ENCODE measurements at regions not wholly inside any gene's neighbourhood (a gene's known extent, or its start where the extent isn't known, plus 50 kb on each side); places are given as distances from the start of the nearest gene placed in this dataset.

DNA sequence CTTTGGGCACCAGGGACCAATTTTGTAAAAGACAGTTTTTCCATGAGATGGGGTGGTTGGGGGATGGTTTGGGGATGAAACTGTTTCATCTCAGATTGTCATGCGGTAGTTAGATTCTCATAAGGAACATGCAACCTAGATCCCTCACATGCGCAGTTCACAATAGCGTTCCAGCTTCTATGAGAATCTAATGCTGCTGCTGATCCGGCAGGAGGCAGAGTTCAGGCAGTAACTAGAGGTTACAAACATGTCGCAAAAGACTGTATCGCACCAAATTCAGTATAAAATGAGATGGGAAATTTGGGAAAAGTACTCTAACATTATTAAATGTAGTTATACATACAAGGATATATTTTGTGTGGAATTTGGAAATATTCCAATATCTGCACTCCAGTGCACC lies 213.2 kb upstream of the LRFN5 start:
- WGBS (ENCODE audit: extremely low coverage, insufficient read length, low lambda C conversion rate): no CpG with 5 or more reads among the region's 6 CpGs

More for the DNA sequence above, 213.2 kb upstream of the LRFN5 start:
- no peak overlapping the region for H2BK120ac ChIP-seq (ENCODE audit: low read depth, low read length, poor library complexity, severe bottlenecking)
- no peaks in the 10 kb centered on the region for H3K27me3 ChIP-seq (ENCODE audit: insufficient read depth, low read length)
- no peaks in the 10 kb centered on the region for H3K4me1 ChIP-seq (ENCODE audit: insufficient read depth, low read length)
- H2BK15ac ChIP-seq (ENCODE audit: low read depth, low read length): no peak overlapping the region
- no peak overlapping the region for H3K14ac ChIP-seq (ENCODE audit: insufficient read depth, low read length)
- H2BK5ac ChIP-seq (ENCODE audit: insufficient read length, low read length): no peak overlapping the region
- H3K4me1 Mint-ChIP-seq: peaks cover 6 to 8% of the 10 kb centered on the region in 2 experiments
- no peak overlapping the region for H2AK5ac ChIP-seq (ENCODE audit: insufficient read length, low read length)
- H3K4ac ChIP-seq (ENCODE audit: low read depth, low read length): no peak overlapping the region
- H3K23ac ChIP-seq (ENCODE audit: insufficient read length, low read depth, low read length): no peak overlapping the region
- no peak for DNase-seq
- H2BK12ac ChIP-seq (ENCODE audit: insufficient read length, low read depth, low read length): no peak overlapping the region
- no peak overlapping the region for H4K8ac ChIP-seq (replicated peaks; ENCODE audit: insufficient read length, low read depth, low read length)
- H3T11ph ChIP-seq (ENCODE audit: low read length): no peak overlapping the region
- H3K79me2 ChIP-seq (ENCODE audit: insufficient read depth, low read length): no peaks in the 10 kb centered on the region
- H4K5ac ChIP-seq (ENCODE audit: insufficient read length, low read depth, low read length): no peak overlapping the region
- no peak overlapping the region for H3K4me3 Mint-ChIP-seq
- no peaks in the 10 kb centered on the region for H3K79me1 ChIP-seq (ENCODE audit: insufficient read depth, low read depth, low read length, poor library complexity, severe bottlenecking)
- no peak overlapping the region for H2AFZ ChIP-seq (ENCODE audit: low read length)
- H3K27ac ChIP-seq (ENCODE audit: insufficient read length, low read depth, low read length): no peak overlapping the region
- no peak overlapping the region for H3K9ac ChIP-seq (ENCODE audit: extremely low read depth, insufficient read length, low read length)
- no peaks in the 10 kb centered on the region for H3K23me2 ChIP-seq (ENCODE audit: insufficient read length, low read depth, low read length, poor library complexity, severe bottlenecking)
- TF ChIP-seq, protein P1, sequence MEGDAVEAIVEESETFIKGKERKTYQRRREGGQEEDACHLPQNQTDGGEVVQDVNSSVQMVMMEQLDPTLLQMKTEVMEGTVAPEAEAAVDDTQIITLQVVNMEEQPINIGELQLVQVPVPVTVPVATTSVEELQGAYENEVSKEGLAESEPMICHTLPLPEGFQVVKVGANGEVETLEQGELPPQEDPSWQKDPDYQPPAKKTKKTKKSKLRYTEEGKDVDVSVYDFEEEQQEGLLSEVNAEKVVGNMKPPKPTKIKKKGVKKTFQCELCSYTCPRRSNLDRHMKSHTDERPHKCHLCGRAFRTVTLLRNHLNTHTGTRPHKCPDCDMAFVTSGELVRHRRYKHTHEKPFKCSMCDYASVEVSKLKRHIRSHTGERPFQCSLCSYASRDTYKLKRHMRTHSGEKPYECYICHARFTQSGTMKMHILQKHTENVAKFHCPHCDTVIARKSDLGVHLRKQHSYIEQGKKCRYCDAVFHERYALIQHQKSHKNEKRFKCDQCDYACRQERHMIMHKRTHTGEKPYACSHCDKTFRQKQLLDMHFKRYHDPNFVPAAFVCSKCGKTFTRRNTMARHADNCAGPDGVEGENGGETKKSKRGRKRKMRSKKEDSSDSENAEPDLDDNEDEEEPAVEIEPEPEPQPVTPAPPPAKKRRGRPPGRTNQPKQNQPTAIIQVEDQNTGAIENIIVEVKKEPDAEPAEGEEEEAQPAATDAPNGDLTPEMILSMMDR (conservative IDR thresholded peaks at IDR 0.05): no peak
- H3K18ac ChIP-seq (ENCODE audit: insufficient read length, low read depth, low read length): no peak overlapping the region
- H3K56ac ChIP-seq (ENCODE audit: insufficient read length, low read depth, low read length): no peak overlapping the region
- no peak overlapping the region for H2BK20ac ChIP-seq (ENCODE audit: low read depth, low read length, poor library complexity, severe bottlenecking)
- no peaks in the 10 kb centered on the region for H3K27me3 Mint-ChIP-seq (ENCODE audit: low read depth)
- no peaks in the 10 kb centered on the region for H3K36me3 Mint-ChIP-seq (ENCODE audit: insufficient read depth in 1 of 3, low read depth in 3 of 3)
- H3K9me3 Mint-ChIP-seq: no peaks in the 10 kb centered on the region
- H4K91ac ChIP-seq (ENCODE audit: insufficient read length, low read depth, low read length): no peak overlapping the region
- no peaks in the 10 kb centered on the region for H3K9me3 ChIP-seq (ENCODE audit: control insufficient read depth, low read depth, low read length)
- H3K27ac Mint-ChIP-seq: no peak overlapping the region
- no peak overlapping the region for H3K4me2 ChIP-seq (ENCODE audit: insufficient read depth, insufficient read length, low read length)
- no peaks in the 10 kb centered on the region for H4K20me1 ChIP-seq (ENCODE audit: control insufficient read depth, insufficient read depth, insufficient read length)
